ENCODE measurements at regions not wholly inside any gene's neighbourhood (a gene's known extent, or its start where the extent isn't known, plus 50 kb on each side); places are given as distances from the start of the nearest gene placed in this dataset.

GRCh38 chr5:20554001-20554400, 566.0 kb upstream of the CDH18 start:
- DNase-seq: no peak
- in situ Hi-C loops (cut with HindIII; ENCODE audit: low pct_ligation_motif_present, low sequenced_read_pairs): no loop called here
- no peak overlapping the region for H3K27ac ChIP-seq

GRCh38 chr5:20537911-20538703, 550.1 kb upstream of the CDH18 start:
- TF ChIP-seq CTCF (IDR thresholded peaks at IDR 0.05; ENCODE audit: low read depth, low read length, missing control alignments): no peak
- no peak for DNase-seq
- Histone ChIP-seq H3K36me3 (replicated peaks) (no peaks in the 10 kb centered on the region), H3K27ac (no peak overlapping the region), H3K4me3 (ENCODE audit: low read depth, low read length) (no peak overlapping the region), H3K27me3 (replicated peaks) (no peaks in the 10 kb centered on the region)
- in situ Hi-C loops (cut with HindIII; ENCODE audit: low pct_ligation_motif_present, low sequenced_read_pairs): no loop called here

More at GRCh38 chr5:20554001-20554400, 566.0 kb upstream of the CDH18 start:
- no peak for TF ChIP-seq CTCF (IDR thresholded peaks at IDR 0.05; ENCODE audit: low read depth, low read length, missing control alignments)
- Histone ChIP-seq H3K4me3 (ENCODE audit: low read depth, low read length) (no peak overlapping the region), H3K36me3 (replicated peaks) (no peaks in the 10 kb centered on the region), H3K27me3 (replicated peaks) (no peaks in the 10 kb centered on the region)

GRCh38 chr5:20536813-20537212, 548.8 kb upstream of the CDH18 start:
- H3K27me3 ChIP-seq (replicated peaks): no peaks in the 10 kb centered on the region
- in situ Hi-C loops (cut with HindIII; ENCODE audit: low pct_ligation_motif_present, low sequenced_read_pairs): no loop called here
- no peaks in the 10 kb centered on the region for H3K36me3 ChIP-seq (replicated peaks)
- H3K27ac ChIP-seq: no peak overlapping the region
- H3K4me3 ChIP-seq (ENCODE audit: low read depth, low read length): no peak overlapping the region
- TF ChIP-seq CTCF (IDR thresholded peaks at IDR 0.05; ENCODE audit: low read depth, low read length, missing control alignments): no peak
- no peak for DNase-seq

GRCh38 chr5:20536341-20536740, 548.3 kb upstream of the CDH18 start:
- no peaks in the 10 kb centered on the region for H3K27me3 ChIP-seq (replicated peaks)
- no peak for TF ChIP-seq CTCF (IDR thresholded peaks at IDR 0.05; ENCODE audit: low read depth, low read length, missing control alignments)
- H3K36me3 ChIP-seq (replicated peaks): no peaks in the 10 kb centered on the region
- no peak overlapping the region for H3K4me3 ChIP-seq (ENCODE audit: low read depth, low read length)
- DNase-seq: no peak
- in situ Hi-C loops (cut with HindIII; ENCODE audit: low pct_ligation_motif_present, low sequenced_read_pairs): no loop called here
- no peak overlapping the region for H3K27ac ChIP-seq

- H3K27me3 ChIP-seq (replicated peaks): no peaks in the 10 kb centered on the region
- no peak for TF ChIP-seq CTCF (IDR thresholded peaks at IDR 0.05; ENCODE audit: low read depth, low read length, missing control alignments)
- in situ Hi-C loops (cut with HindIII; ENCODE audit: low pct_ligation_motif_present, low sequenced_read_pairs): no loop called here
- DNase-seq: no peak
- H3K27ac ChIP-seq: no peak overlapping the region
- H3K36me3 ChIP-seq (replicated peaks): no peaks in the 10 kb centered on the region
- no peak overlapping the region for H3K4me3 ChIP-seq (ENCODE audit: low read depth, low read length)
These were observed 540.5 kb upstream of the CDH18 start for GRCh38 chr5:20528471-20528870.
